GM23248 (cell line): ENCODE measurements at regions not wholly inside any gene's neighbourhood (a gene's known extent, or its start where the extent isn't known, plus 50 kb on each side); places are given as distances from the start of the nearest gene placed in this dataset.

Experiments used
- EZH2 ChIP-seq: fragments of 200-600 bp; sonication (generic); IDR thresholded peaks from 2 replicates; pipeline ENCODE4 v1.6.1; 2018; ENCODE audit warnings: antibody characterized with exemption, mild to moderate bottlenecking; ENCODE audit not compliant: insufficient read depth, poor library complexity, severe bottlenecking
- EZH2phosphoT487 ChIP-seq: fragments of 200-600 bp; sonication (generic); IDR thresholded peaks from 2 replicates; pipeline ENCODE4 v1.6.1; 2018; ENCODE audit warnings: antibody characterized with exemption, moderate library complexity, mild to moderate bottlenecking, low read depth; ENCODE audit not compliant: insufficient read depth

GRCh38 chr5:58156973-58157701 lies 302.7 kb downstream of the PLK2 start:
- TF ChIP-seq EZH2 (no peak), EZH2phosphoT487 (no peak)
